GM21423 (cell line): ENCODE measurements at regions not wholly inside any gene's neighbourhood (a gene's known extent, or its start where the extent isn't known, plus 50 kb on each side); places are given as distances from the start of the nearest gene placed in this dataset.
"Not testable (repeated sequence)": the region's sequence is repeated elsewhere in the genome, so short reads cannot be mapped to it uniquely, and the experiment has no call there.

Experiments used
- ATAC-seq: cut with Tn5 transposase; IDR thresholded peaks from one replicate; pipeline ENCODE4 v1.9.1; 2021; ENCODE audit warnings: mild to moderate bottlenecking, moderate library complexity; ENCODE audit not compliant: unreplicated experiment

DNA sequence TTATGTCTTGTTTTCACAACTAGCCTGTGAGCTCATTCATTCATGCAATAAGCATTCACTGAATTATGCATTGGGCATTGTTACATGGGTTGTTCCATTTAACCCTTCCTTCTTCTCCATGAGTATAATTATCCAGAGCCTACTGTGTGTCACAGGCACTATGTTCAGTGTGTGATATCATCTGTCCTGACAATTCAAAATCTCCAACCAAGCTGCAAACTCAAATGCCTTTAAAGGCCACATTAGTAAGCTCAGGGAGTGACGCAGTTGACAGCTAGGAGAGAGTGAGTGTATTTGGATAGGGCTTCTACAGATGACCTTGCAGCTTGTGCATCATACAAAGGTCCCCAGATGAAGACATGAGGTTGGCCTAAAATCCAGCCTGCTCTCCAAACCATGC lies 289.5 kb downstream of the OMA1 start:
- no peak for ATAC-seq

- no peak for ATAC-seq
Observed at GRCh38 chr1:58256546-58256945, 290.0 kb downstream of the OMA1 start.

DNA sequence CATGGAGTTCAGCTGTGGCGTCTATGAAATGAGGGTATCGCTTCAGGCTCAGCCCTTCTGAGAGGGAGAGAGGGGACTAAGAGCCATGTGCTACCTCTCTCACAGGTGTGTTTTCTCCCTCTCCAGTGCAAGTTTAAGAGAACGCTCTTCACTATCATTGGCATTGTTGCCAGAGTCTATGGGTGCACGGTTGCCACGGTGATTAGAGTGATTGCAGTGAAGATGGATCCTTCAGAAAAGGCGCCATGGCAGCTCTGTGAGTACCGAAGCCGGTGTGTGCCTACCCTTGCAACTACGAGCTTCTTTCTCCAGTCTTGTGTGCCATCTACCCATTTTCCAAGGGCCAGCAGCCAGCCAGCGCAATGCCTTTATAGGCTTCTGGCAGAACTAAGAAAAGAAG lies 290.5 kb downstream of the OMA1 start:
- no peak for ATAC-seq

DNA sequence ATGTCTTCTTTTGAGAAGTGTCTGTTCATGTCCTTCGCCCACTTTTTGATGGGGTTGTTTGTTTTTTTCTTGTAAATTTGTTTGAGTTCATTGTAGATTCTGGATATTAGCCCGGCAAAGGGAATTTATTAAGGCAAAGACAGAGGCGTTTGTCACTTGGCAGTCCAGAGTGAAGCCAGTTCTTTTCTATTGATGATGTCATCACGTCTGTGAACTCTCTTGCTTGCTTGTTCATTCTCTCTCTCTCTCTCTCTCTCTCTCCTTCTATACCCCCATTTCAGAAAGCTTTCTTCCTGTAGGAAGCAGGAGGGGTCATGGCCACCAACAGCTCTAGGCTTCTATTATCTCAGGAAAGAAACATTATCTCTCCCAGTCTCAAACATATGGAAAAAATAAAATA lies 291.3 kb downstream of the OMA1 start:
- ATAC-seq: no peak

DNA sequence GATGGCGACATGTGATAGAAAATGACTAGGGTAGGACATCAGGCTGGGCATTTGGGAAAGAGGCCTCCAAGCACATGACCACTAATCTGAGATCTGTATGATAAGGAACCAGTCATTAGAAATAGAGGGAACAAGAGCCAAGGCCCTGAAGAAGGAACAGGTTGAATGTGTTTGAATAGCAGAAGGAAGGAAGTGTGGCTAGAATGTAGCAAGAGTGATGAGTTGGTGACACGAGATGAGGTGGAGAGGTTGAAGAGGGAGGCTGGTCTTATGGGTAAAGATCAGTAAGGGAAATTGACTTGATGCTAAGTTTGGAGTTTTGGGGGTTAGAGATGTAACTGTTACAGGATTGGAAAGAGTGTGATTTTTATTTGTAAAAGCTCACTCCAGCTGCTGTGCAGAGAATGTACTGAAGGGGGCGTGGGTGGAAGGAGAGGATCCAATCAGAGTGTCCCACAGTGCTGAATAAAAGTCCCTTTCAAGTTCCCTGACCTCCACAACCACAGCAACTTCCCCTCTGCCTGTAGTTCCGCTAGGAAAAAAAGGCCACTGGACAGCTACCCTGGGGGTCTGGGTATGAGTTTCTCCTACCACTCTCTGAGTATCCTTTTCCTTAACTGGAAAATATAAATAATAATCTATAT lies 295.0 kb downstream of the OMA1 start:
- no peak for ATAC-seq

GRCh38 chr1:58250587-58250948 lies 296.0 kb downstream of the OMA1 start:
- no peak for ATAC-seq

DNA sequence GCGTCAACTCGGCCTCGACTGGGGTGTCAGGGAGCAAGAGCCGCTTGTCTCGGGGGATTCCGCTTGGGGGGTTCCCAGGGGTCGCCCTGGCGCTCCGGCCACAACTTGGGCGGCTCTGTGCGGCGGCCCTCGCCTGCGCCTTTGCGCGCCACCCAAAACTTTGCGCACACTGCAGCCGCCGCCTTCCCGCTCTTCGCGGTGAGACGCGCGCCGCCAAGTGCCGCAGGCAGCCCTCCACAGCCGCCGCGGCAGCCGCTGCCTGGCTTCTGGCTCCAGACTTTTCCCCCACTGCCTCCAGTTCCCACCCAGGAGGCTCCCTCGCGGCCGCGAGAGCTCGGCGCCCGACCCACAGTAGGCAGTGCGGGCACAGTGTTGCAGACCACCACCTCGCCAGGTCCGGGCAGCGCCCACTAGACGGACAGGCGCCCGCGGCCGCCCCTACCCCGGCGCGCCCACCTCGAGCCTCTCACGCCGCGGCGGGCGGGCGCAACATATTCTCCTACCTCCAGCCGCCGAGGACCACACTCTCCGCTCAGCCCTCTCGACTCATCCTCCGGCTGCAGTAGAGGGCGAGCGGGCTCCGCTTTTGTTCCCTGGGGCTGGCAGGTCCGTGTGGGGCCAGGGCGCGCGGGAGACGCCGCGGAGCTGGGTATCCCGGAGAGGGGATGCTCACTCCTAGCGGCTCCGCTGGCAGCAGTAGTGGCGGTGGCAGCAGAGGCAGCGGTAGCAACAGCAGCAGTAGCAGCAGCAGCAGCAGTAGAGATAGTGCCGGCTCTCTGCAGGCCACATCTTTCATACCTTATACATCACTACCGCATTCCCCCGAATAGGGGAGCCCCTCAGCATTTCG lies 296.6 kb downstream of the OMA1 start:
- ATAC-seq: no peak

DNA sequence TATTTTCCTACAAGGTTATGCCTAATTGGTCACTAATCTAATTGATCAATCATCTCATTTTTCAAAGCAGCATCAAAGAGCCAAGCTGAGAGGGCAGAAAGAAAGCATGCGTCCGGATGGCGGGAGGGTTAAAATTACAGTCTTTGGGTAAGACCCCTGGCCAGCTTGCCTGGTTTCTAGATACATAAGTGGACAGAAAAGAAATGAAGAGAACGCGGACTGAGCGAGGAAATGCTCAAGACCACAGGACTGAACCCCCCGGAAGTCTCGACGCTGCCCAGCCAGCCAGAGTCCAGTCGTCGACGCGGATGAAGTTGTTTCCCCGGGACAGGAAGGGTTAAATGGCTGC lies 297.2 kb downstream of the OMA1 start:
- ATAC-seq: no peak

DNA sequence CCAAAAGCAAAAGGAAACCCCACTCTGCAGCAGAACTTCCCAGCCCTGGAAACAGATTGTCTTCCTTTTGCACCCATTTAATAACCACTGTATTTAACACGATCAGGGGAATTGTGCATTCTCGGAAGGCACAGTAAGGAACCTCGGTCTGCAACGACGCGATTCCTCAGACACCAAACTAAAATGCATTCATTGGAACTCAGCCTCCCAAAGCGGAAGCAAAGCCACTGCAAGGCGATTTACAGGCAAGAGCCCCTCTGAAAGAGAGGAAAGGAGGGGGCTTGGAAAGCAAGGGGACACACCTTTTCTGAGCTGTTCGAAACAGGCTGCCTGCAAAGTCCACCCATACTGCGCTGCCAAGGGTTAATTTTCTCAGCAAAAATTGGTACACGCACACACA lies 297.7 kb downstream of the OMA1 start:
- no peak for ATAC-seq

- no peak for ATAC-seq
Observed at GRCh38 chr1:58248072-58248471, 298.5 kb downstream of the OMA1 start.

- ATAC-seq: no peak
Observed at GRCh38 chr1:58246549-58246948, 300.0 kb downstream of the OMA1 start.

DNA sequence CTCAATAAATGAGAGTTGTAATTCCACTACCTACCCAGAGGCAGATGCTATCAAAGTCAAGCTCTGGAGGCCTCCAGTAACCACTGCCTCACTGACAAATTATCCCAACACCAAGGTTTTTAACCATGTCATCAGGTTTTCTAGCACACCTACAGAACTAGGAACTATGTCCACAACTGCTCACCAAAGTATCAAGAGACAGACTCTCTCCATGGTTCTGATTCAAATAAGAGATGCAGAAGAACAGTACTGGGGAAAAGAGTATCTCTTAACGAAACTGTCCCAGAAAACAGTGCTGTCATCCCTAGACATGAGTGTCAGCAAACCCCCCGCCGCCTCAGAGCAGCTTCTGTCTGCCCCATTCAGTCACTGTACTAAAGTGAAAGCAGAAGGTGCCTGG lies 301.7 kb downstream of the OMA1 start:
- no peak for ATAC-seq

DNA sequence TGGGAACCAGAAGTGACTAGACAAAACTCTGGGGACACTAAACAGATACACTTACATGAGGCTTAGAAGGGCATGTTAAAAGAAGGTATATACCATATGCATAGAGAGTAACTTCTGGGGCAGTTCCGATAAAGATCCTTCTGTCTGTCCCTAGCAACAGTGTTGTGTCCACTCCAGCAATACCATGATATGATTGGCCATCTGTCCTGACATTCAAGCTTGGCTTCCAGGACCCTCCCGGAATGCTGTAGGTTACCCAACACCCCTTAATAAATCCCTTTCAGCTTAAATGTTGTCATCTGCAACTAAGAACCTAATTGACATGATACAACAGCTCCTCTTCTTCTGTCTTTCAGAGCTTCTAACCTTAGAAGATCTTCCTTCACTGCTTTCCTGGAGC lies 307.7 kb downstream of the OMA1 start:
- no peak for ATAC-seq

DNA sequence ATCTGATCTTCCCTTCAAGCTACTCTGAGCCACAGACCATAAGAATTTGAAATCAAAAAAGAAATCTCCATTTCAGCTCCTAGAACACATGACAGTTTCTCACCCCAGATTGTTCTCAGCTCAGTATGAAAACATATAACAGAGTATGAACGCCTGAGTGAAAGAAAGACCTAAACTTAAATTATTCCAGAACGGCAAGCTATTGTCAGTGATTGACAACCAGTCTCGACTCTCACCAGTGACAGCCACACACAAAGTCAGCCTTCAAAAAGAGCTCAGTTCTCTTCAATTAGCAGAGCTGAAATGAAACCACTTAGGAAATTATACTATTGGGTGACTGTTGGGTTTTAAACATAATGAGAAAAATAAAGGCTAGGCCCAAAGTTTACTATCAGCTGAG lies 312.8 kb downstream of the OMA1 start:
- ATAC-seq: no peak

DNA sequence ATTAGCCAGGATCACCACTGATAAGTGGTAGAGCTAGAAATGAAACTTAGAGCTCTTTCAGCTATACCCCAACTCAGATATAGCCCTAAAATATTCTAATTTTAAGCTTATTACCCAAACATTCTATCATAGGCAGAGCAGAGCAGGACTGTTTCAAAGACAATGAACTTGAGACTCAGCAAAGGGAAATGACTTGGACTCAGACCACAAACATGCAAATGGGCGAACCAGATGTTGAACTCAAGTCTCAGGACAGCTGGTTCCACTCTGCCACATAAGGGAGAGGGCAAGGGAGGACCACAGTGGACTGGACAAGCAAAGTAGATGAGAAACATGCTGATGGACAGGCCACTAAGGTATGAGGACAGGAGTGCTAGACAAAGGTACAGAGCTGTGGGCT lies 315.3 kb downstream of the OMA1 start:
- no peak for ATAC-seq

- no peak for ATAC-seq
Observed at GRCh38 chr1:58227604-58228003, 318.9 kb downstream of the OMA1 start.

- ATAC-seq: no peak
Observed at GRCh38 chr1:58223522-58223921, 323.0 kb downstream of the OMA1 start.

- no peak for ATAC-seq
Observed at GRCh38 chr1:58220836-58221472, 325.6 kb downstream of the OMA1 start.

DNA sequence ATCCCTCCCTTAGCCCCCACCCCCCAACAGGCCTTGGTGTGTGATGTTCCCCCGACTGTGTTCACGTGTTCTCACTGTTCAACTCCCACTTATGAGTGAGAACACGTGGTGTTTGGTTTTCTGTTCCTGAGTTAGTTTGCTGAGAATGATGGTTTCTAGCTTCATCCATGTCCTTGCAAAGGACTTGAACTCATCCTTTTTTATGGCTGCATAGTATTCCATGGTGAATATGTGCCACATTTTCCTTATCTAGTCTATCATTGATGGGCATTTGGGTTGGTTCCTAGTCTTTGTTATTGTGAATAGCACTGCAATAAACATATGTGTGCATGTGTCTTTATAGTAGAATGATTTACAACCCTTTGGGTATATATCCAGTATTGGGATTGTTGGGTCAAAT lies 330.4 kb downstream of the OMA1 start:
- ATAC-seq: not testable (repeated sequence)

DNA sequence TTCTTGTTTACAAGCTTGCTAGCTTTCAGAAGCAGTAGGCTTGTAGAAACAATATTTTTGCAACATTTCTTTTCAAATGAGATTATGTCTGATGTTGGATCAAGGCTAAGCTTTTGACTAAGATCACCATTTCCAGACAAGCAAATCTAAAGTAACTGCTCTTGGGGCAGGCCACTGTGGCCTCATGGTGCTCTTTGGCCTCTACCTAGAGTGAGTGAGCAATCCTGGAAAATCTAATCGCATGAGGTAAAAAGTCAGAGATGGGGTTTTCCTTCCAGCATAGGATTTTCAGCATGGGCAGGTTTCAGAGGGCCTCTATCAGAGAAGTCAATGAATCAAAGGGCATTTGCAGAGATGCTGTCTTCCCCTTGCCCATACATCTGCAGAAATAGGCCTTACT lies 331.9 kb downstream of the OMA1 start:
- ATAC-seq: no peak

DNA sequence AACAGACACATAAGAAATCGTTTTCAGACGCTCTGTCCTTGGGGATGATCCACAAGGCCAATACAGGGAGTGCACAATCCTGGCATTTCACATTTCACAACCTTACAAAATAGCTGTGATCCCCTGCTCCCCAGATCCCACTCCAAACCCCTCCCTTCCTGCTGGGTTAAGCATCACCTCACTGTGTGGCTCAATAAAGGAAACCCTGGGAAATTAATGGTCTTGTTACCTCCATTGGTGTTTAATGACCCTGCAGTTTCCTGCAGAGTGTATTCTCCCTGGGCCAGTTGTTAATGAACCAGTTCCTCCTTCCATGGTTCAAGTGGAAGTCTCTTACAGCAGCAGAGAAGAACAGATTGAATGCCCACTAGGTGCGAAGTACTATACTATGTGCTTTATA lies 334.7 kb downstream of the OMA1 start:
- ATAC-seq: no peak

- no peak for ATAC-seq
Observed at GRCh38 chr1:58209575-58209974, 337.0 kb downstream of the OMA1 start.
